C4-2B (cell line): ENCODE measurements at regions not wholly inside any gene's neighbourhood (a gene's known extent, or its start where the extent isn't known, plus 50 kb on each side); places are given as distances from the start of the nearest gene placed in this dataset.

ENCODE experiments used
- H3K27ac ChIP-seq: fragments of 450-650 bp; 2 replicates; pipeline ENCODE4 v1.5.1; 2017
- CTCF ChIP-seq: fragments of 450-650 bp; conservative IDR thresholded peaks from 2 replicates; pipeline ENCODE4 v1.5.1; 2017; ENCODE audit warnings: mild to moderate bottlenecking
- ZFX ChIP-seq: fragments of 450-650 bp; IDR thresholded peaks from 2 replicates; pipeline ENCODE4 v1.6.1; 2017

- H3K27ac ChIP-seq, result no peak overlapping the region
Observed at GRCh38 chr2:138277062-138277461, 224.5 kb upstream of the SPOPL start.

GRCh38 chr2:138279871-138280270 lies 221.7 kb upstream of the SPOPL start:
- H3K27ac ChIP-seq, result no peak overlapping the region
- TF ChIP-seq ZFX, result no peak
- no peak for TF ChIP-seq CTCF

More at GRCh38 chr2:138277062-138277461, 224.5 kb upstream of the SPOPL start:
- no peak for TF ChIP-seq CTCF

- TF ChIP-seq ZFX (no peak), CTCF (no peak)
- no peak overlapping the region for H3K27ac ChIP-seq
Observed at GRCh38 chr2:138280999-138281695, 220.4 kb upstream of the SPOPL start.

GRCh38 chr2:138282014-138282672 lies 219.4 kb upstream of the SPOPL start:
- no peak overlapping the region for H3K27ac ChIP-seq
- no peak for TF ChIP-seq ZFX
- no peak for TF ChIP-seq CTCF

- no peak overlapping the region for H3K27ac ChIP-seq
- TF ChIP-seq ZFX (no peak), CTCF (no peak)
Observed at GRCh38 chr2:138291805-138292204, 209.8 kb upstream of the SPOPL start.

- no peak for TF ChIP-seq CTCF
- no peak overlapping the region for H3K27ac ChIP-seq
Observed at GRCh38 chr2:138293045-138293444, 208.5 kb upstream of the SPOPL start.

GRCh38 chr2:138293549-138293948 lies 208.0 kb upstream of the SPOPL start:
- no peak overlapping the region for H3K27ac ChIP-seq
- TF ChIP-seq ZFX (no peak), CTCF (no peak)
